ENCODE measurements at regions not wholly inside any gene's neighbourhood (a gene's known extent, or its start where the extent isn't known, plus 50 kb on each side); places are given as distances from the start of the nearest gene placed in this dataset.

GRCh38 chr18:8538935-8539334, 70.3 kb upstream of the RAB12 start:
- no peak for DNase-seq

GRCh38 chr18:8546677-8547076, 62.6 kb upstream of the RAB12 start:
- no peak for DNase-seq

- no peak for DNase-seq
Observed at GRCh38 chr18:8548186-8548585, 61.1 kb upstream of the RAB12 start.

- DNase-seq: no peak
Observed at GRCh38 chr18:8549254-8549757, 59.9 kb upstream of the RAB12 start.

- DNase-seq: no peak
Observed at GRCh38 chr18:8552151-8552550, 57.1 kb upstream of the RAB12 start.

- DNase-seq: no peak
Observed at GRCh38 chr18:8554354-8554753, 54.9 kb upstream of the RAB12 start.

- DNase-seq: no peak
Observed at GRCh38 chr18:8556424-8556823, 52.8 kb upstream of the RAB12 start.

Measured in stimulated activated naive CD4-positive, alpha-beta T cell treated with Interleukin-2 at 50 U/mL for 16 hours (primary cell).